ENCODE measurements at regions not wholly inside any gene's neighbourhood (a gene's known extent, or its start where the extent isn't known, plus 50 kb on each side); places are given as distances from the start of the nearest gene placed in this dataset.
A peak's percentile ranks its signal among the peaks of the same experiment; 100 is the strongest.

GRCh38 chr3:64294771-64295170 lies 69.5 kb upstream of the PRICKLE2 start:
- no peak for TF ChIP-seq EZH2phosphoT487 (IDR thresholded peaks at IDR 0.05; ENCODE audit: insufficient read depth, low read depth)
- no peak for TF ChIP-seq EZH2 (IDR thresholded peaks at IDR 0.05; ENCODE audit: insufficient read depth, poor library complexity, severe bottlenecking)
- H3K27ac ChIP-seq: no peak overlapping the region
- in situ Hi-C loops (cut with MboI): no loop called here

GRCh38 chr3:64293121-64293520 lies 67.9 kb upstream of the PRICKLE2 start:
- Histone ChIP-seq H3K4me2 (ENCODE audit: unreplicated experiment) (no peak overlapping the region), H3K27me3 (replicated peaks; ENCODE audit: insufficient read depth) (no peaks in the 10 kb centered on the region), H3K4me1 (ENCODE audit: insufficient read depth) (peaks cover 39% of the 10 kb centered on the region), H3K36me3 (ENCODE audit: low read depth) (no peaks in the 10 kb centered on the region), H4K20me1 (ENCODE audit: insufficient read depth) (no peaks in the 10 kb centered on the region), H3K9me2 (ENCODE audit: insufficient read depth) (no peaks in the 10 kb centered on the region), H3K27ac (no peak overlapping the region), H3K9ac (no peak overlapping the region), H3K4me3 (no peak overlapping the region), H3K9me3 (ENCODE audit: low read depth) (no peaks in the 10 kb centered on the region), H3K79me2 (ENCODE audit: insufficient read depth) (no peaks in the 10 kb centered on the region), H2AFZ (no peak overlapping the region), H3F3A (ENCODE audit: insufficient read depth) (peaks cover 42% of the 10 kb centered on the region)
- no peak for DNase-seq
- 97 to 99% methylated on average over 9 of the region's 9 CpGs for WGBS, 2 experiments (ENCODE audit: low coverage in 1 of 2, low lambda C conversion rate in 2 of 2, missing lambda C conversion rate in 2 of 2)
- in situ Hi-C loops (cut with MboI): no loop called here
- TF ChIP-seq EZH2 (IDR thresholded peaks at IDR 0.05; ENCODE audit: insufficient read depth, poor library complexity, severe bottlenecking): no peak
- TF ChIP-seq EZH2phosphoT487 (IDR thresholded peaks at IDR 0.05; ENCODE audit: insufficient read depth, low read depth): no peak

More at GRCh38 chr3:64294771-64295170, 69.5 kb upstream of the PRICKLE2 start:
- Histone ChIP-seq H4K20me1 (ENCODE audit: insufficient read depth) (no peaks in the 10 kb centered on the region), H3K79me2 (ENCODE audit: insufficient read depth) (no peaks in the 10 kb centered on the region), H3K27me3 (replicated peaks; ENCODE audit: insufficient read depth) (no peaks in the 10 kb centered on the region), H2AFZ (no peak overlapping the region), H3K36me3 (ENCODE audit: low read depth) (no peaks in the 10 kb centered on the region), H3K9me2 (ENCODE audit: insufficient read depth) (no peaks in the 10 kb centered on the region), H3K4me3 (no peak overlapping the region), H3K4me2 (ENCODE audit: unreplicated experiment) (no peak overlapping the region), H3K9me3 (ENCODE audit: low read depth) (no peaks in the 10 kb centered on the region), H3F3A (ENCODE audit: insufficient read depth) (peaks cover 42% of the 10 kb centered on the region), H3K9ac (no peak overlapping the region), H3K4me1 (ENCODE audit: insufficient read depth) (peaks cover 45% of the 10 kb centered on the region)
- WGBS, 2 experiments (ENCODE audit: low coverage in 1 of 2, low lambda C conversion rate in 2 of 2, missing lambda C conversion rate in 2 of 2): 57 to 64% methylated on average over 2 of the region's 2 CpGs
- DNase-seq: no peak

GRCh38 chr3:64291956-64292355 lies 66.7 kb upstream of the PRICKLE2 start:
- H2AFZ ChIP-seq: no peak overlapping the region
- DNase-seq: peak; percentile 92
- peaks cover 39% of the 10 kb centered on the region for H3K4me1 ChIP-seq (ENCODE audit: insufficient read depth)
- H3K9me3 ChIP-seq (ENCODE audit: low read depth): no peaks in the 10 kb centered on the region
- peaks cover 42% of the 10 kb centered on the region for H3F3A ChIP-seq (ENCODE audit: insufficient read depth)
- no peaks in the 10 kb centered on the region for H3K79me2 ChIP-seq (ENCODE audit: insufficient read depth)
- no peaks in the 10 kb centered on the region for H3K27me3 ChIP-seq (replicated peaks; ENCODE audit: insufficient read depth)
- WGBS, 2 experiments (ENCODE audit: low coverage in 1 of 2, low lambda C conversion rate in 2 of 2, missing lambda C conversion rate in 2 of 2): 6 to 10% methylated on average over 4 of the region's 4 CpGs
- H3K4me3 ChIP-seq: peak overlapping the region; percentile 46
- in situ Hi-C loops (cut with MboI): no loop called here
- H3K36me3 ChIP-seq (ENCODE audit: low read depth): no peaks in the 10 kb centered on the region
- TF ChIP-seq EZH2 (IDR thresholded peaks at IDR 0.05; ENCODE audit: insufficient read depth, poor library complexity, severe bottlenecking) (no peak), EZH2phosphoT487 (IDR thresholded peaks at IDR 0.05; ENCODE audit: insufficient read depth, low read depth) (no peak)
- no peaks in the 10 kb centered on the region for H3K9me2 ChIP-seq (ENCODE audit: insufficient read depth)
- peak overlapping the region; percentile 75 for H3K4me2 ChIP-seq (ENCODE audit: unreplicated experiment)
- H4K20me1 ChIP-seq (ENCODE audit: insufficient read depth): no peaks in the 10 kb centered on the region
- peak overlapping the region; percentile 67 for H3K9ac ChIP-seq
- peak overlapping the region; percentile 96 for H3K27ac ChIP-seq

- peak; percentile 97 for DNase-seq
- peak overlapping the region; percentile 96 for H3K27ac ChIP-seq
- no peaks in the 10 kb centered on the region for H3K79me2 ChIP-seq (ENCODE audit: insufficient read depth)
- peak overlapping the region; percentile 71 for H3K9ac ChIP-seq
- no peaks in the 10 kb centered on the region for H3K9me3 ChIP-seq (ENCODE audit: low read depth)
- TF ChIP-seq EZH2 (IDR thresholded peaks at IDR 0.05; ENCODE audit: insufficient read depth, poor library complexity, severe bottlenecking): no peak
- no peak for TF ChIP-seq EZH2phosphoT487 (IDR thresholded peaks at IDR 0.05; ENCODE audit: insufficient read depth, low read depth)
- H4K20me1 ChIP-seq (ENCODE audit: insufficient read depth): no peaks in the 10 kb centered on the region
- peak overlapping the region; percentile 45 for H2AFZ ChIP-seq
- H3K4me2 ChIP-seq (ENCODE audit: unreplicated experiment): peak overlapping the region; percentile 75
- no peaks in the 10 kb centered on the region for H3K27me3 ChIP-seq (replicated peaks; ENCODE audit: insufficient read depth)
- H3K4me3 ChIP-seq: peak overlapping the region; percentile 46
- H3K36me3 ChIP-seq (ENCODE audit: low read depth): no peaks in the 10 kb centered on the region
- no peaks in the 10 kb centered on the region for H3K9me2 ChIP-seq (ENCODE audit: insufficient read depth)
- peaks cover 39% of the 10 kb centered on the region for H3K4me1 ChIP-seq (ENCODE audit: insufficient read depth)
- WGBS, 2 experiments (ENCODE audit: low coverage in 1 of 2, low lambda C conversion rate in 2 of 2, missing lambda C conversion rate in 2 of 2): 0 to 4% methylated on average over 3 of the region's 3 CpGs
- peaks cover 42% of the 10 kb centered on the region for H3F3A ChIP-seq (ENCODE audit: insufficient read depth)
- in situ Hi-C loops (cut with MboI): no loop called here
Measured at GRCh38 chr3:64291345-64291744, 66.1 kb upstream of the PRICKLE2 start.

GRCh38 chr3:64290864-64291263 lies 65.6 kb upstream of the PRICKLE2 start:
- TF ChIP-seq EZH2 (IDR thresholded peaks at IDR 0.05; ENCODE audit: insufficient read depth, poor library complexity, severe bottlenecking) (no peak), EZH2phosphoT487 (IDR thresholded peaks at IDR 0.05; ENCODE audit: insufficient read depth, low read depth) (no peak)
- no peak overlapping the region for H3K4me3 ChIP-seq

More at GRCh38 chr3:64290864-64291263, 65.6 kb upstream of the PRICKLE2 start:
- Histone ChIP-seq H3K9ac (peak overlapping the region; percentile 71), H4K20me1 (ENCODE audit: insufficient read depth) (no peaks in the 10 kb centered on the region), H3K79me2 (ENCODE audit: insufficient read depth) (no peaks in the 10 kb centered on the region), H3K36me3 (ENCODE audit: low read depth) (no peaks in the 10 kb centered on the region), H3K4me1 (ENCODE audit: insufficient read depth) (peaks cover 36% of the 10 kb centered on the region), H3K27me3 (replicated peaks; ENCODE audit: insufficient read depth) (no peaks in the 10 kb centered on the region), H2AFZ (peak overlapping the region; percentile 45), H3F3A (ENCODE audit: insufficient read depth) (peaks cover 38% of the 10 kb centered on the region), H3K9me3 (ENCODE audit: low read depth) (no peaks in the 10 kb centered on the region), H3K9me2 (ENCODE audit: insufficient read depth) (no peaks in the 10 kb centered on the region), H3K4me2 (ENCODE audit: unreplicated experiment) (peak overlapping the region; percentile 56), H3K27ac (peak overlapping the region; percentile 96)
- WGBS, 2 experiments (ENCODE audit: low coverage in 1 of 2, low lambda C conversion rate in 2 of 2, missing lambda C conversion rate in 2 of 2): 54 to 58% methylated on average over 5 of the region's 5 CpGs
- DNase-seq: peak; percentile 52
- in situ Hi-C loops (cut with MboI): no loop called here

Measured in GM23248 (cell line).